Renal cortex interstitium (tissue), 11 donors: ENCODE measurements at regions not wholly inside any gene's neighbourhood (a gene's known extent, or its start where the extent isn't known, plus 50 kb on each side); places are given as distances from the start of the nearest gene placed in this dataset.
"Not testable (repeated sequence)": the region's sequence is repeated elsewhere in the genome, so short reads cannot be mapped to it uniquely, and the experiment has no call there.

Experiments
- DNase-seq, 11 donors: peaks; one replicate each; pipeline ENCODE4 v3.0.0-alpha.2; 2013; ENCODE audit warnings: low read depth in 9 of 11, low spot score in 4 of 11; ENCODE audit errors: extremely low read depth in 1 of 11

DNA sequence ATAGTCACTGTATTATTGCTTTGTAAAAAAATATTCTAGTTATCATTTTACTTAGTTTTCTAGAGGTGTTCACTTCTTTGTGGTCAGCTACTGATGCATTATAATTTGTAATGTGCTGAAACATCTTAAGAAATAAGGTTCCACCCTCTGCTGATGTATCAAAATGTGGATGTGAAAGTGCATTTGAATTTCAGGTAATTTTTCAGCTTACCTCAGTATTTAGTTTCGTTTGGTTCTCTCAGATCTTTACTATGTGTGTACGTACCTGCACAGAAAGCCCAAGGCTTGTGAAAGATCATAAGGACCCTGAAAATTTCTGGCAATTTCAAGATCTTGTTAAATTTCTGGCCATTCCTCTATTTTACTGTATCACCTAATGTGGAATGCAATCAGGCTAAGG, 542.3 kb upstream of the TPK1 start:
- DNase-seq = no peak

DNA sequence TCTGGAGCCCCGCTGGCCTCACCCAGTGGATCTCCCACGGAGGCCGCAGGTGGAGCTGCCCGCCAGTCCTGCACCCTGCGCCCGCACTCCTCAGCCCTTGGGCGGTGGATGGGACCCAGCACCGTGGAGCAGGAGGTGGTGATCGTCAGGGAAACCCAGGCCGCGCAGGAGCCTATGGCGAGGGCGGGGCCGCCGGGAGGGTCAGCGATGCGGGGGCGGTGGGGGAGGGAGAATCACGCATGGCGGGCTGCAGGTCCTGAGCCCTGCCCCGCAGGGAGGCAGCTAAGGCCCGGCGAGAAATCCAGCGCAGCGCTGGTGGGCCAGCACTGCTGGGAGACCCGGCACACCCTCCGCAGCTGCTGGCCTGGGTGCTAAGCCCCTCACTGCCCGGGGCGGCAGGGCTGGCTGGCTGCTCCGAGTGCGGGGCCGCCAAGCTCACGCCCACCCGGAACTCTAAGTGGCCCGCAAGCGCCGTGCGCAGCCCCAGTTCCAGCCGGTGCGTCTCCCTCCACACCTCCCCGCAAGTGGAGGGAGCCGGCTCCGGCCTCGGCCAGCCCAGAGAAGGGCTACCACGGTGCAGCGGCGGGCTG, 524.8 kb upstream of the TPK1 start:
- DNase-seq = no peak

DNA sequence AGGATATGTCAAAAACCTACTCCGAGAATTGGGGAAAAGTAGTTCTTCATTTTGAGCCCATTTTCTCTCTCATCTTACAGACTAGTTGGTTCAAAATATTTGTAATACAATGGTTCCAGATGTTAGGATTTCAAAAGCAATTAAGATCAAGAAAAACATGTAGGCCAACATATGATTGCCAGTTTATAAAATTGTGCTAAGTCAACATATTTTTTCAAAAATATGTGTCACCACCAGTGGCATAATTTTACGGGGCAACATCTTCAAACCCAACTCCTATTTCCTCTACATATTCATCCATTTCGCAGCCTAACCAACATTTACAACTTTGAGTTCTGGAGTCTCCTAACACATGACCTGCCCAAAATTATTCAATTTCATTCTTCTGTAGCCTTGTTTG, 514.5 kb upstream of the TPK1 start:
- DNase-seq = no peak

DNA sequence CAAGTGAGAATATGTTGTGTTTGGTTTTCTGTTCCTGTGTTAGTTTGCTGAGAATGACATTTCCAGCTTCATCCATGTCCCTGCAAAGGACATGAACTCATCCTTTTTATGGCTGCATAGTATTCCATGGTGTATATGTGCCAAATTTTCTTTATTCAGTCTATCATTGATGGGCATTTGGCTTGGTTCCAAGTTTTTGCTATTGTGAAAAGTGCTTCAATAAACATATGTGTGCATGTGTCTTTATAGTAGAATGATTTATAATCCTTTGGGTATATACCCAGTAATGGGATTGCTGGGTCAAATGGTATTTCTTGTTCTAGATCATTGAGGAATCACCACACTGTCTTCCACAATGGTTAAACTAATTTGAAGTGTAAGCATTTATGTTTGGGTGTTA, 513.6 kb upstream of the TPK1 start:
- DNase-seq = not testable (repeated sequence)

DNA sequence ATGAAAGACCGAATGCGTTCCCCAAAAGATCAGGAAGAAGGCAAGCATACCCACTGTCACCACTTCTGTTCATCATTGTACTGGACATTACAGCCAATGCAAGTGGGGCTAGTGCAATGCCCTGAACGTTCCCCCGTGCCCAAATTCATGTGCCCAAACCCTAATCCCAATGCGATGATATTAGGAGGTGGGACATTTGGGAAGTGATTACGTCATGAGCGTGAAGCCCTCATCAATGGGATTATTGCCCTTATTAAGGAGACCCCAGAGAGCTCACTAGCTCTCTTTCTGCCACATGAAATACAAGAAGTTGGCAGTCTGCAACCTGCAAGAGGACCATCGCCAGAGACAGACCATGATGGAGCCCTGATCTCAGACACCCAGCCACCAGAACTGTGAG, 511.4 kb upstream of the TPK1 start:
- DNase-seq = no peak

DNA sequence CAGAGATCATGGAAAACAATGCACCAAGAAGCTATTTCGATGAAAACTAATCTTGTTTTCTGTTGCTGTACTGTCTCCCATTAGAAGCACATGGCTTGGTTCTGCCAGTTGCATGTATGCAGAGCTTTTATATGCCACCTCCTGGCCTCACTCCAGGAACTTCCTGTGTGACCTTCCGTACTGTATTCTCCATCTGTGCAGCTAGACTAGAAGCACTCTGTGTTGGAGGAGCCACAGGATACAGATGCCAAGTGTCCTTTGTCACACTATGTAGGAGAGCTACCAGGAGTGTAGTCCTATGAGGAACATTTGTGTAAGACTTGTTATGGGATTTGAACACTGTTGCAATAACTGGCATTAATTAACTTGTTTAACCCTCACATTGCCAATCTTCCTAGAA, 503.5 kb upstream of the TPK1 start:
- DNase-seq = no peak

DNA sequence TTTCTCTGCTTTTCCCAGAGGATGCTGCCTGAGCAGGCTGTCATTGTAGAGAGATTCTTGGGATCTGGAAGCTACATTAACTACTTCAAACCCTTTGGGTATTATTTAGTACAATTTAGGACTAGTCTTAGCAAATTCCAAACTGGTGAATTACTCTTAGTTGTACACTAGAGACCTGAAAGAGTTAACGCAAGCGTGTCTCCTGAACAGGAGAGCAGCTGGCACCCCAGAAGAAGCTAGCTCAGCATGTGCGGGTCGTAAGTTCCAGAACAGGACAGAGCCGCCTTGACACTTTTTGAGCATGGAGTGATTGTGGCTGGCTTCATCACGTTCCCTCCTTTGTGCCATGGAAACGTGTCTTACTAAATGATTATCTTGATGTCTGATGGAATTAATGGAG, 495.7 kb upstream of the TPK1 start:
- no peak for DNase-seq

DNA sequence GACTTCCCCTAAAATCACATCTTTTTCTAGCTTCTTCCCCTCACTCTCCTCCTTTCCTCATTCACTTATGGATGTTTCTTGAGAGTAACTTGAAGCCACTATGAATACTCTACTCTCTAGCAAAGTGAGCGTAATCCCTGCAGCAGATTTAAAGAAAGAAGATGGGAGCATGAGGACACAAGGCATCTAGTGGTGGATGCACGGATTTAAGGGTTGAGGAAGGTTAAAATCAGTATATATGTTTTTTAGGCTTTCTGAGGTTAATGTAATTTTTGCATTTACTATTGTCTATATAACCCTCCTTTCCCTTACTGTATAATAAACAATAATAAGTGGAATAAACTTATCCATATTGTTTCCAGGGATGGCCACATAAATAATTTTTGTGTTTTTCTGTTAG, 495.2 kb upstream of the TPK1 start:
- no peak for DNase-seq

DNA sequence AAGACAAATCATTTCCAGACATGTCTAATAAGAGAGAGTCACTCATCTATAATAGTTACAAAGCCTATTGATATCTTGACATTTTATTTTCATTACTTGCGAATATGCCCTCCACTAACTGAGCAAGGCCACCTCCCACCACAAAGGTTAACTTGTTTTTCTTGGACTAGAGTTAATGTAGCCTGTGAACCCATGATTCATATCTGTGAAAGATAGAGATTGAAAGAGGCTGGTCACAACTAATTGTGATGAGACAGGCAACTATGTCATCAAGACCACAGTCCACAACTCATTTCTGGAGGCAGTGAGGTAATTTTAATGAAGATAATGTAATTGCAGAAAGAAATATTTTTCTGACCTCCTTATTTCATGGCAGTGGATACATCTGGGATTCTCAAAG, 491.8 kb upstream of the TPK1 start:
- no peak for DNase-seq

DNA sequence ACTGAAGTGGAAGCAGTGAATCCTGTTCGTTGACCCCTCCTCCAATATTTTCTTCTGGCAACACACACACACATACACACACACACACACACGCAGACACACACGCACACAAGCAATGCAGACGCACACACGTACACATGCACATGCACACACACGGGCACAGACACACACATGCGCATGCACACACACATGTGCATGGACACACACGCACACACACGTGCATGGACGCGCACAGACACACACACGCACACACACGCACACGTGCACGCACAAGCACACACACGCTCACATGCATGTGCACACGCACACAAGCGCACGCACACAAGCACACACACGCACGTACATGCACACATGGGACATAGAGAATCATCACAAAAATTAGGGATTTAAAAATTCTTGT, 488.2 kb upstream of the TPK1 start:
- DNase-seq = no peak

DNA sequence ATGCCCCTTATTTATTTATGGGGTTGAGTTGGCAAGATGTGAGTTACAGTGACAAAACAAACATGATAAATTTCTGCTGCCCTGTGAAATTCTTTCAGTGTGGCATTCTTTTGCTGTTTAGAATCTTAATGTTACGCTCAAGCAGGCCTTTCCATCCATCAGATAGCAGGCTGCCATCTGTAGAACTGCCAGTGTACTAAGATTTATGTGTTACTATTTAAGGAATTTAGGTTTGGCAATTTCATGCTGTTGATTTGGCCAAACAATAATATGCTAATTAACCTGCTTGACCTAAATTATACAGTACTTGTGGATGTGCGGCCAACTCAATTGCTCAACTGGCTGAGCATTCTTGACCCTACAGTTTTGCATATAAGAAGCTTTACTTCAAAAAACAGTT, 477.7 kb upstream of the TPK1 start:
- DNase-seq = peak in 3 of 11 donors; percentile 21 to 31 (median 26)

DNA sequence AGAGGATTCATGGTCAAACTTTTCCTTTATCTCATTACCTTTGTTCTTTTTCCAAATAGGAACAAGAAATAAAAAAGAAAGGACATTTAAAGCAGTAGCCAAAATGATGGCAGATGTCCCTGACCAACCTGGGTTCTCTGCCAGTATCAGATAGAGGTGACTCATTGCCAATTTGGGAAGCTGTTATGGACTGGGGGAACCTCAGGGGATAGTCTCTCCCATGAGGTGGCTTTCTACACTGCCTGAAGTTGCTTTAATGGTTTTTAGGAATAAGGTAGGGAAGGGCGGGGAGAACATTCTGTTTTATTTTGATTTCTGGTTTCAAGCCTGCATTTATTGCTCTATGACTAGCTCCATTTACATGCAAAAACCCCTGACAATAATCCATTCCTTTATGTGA, 457.9 kb upstream of the TPK1 start:
- DNase-seq = no peak

DNA sequence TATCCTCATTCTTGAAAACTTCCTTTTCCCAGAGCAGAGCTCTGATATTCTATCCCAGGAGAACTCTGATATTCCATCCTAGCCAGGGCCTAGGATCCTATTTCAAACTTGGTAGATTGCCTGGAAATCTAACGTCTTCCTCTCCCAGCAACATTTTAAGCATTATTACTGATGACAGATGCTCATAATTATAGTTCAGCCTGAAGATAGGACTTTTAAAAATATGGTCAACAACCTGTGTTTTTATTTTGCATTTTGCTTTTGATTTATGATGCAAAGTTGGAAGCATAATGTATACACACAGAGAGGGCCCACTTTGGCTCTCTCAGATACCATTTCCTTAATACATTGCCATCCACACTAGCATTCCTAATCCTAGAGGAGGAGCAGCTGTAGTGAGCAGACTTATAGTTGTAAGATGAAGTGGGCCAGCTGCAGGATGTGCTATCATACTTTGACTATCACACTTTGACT, 457.4 kb upstream of the TPK1 start:
- peak in 4 of 11 donors; percentile 5 to 26 (median 15) for DNase-seq

DNA sequence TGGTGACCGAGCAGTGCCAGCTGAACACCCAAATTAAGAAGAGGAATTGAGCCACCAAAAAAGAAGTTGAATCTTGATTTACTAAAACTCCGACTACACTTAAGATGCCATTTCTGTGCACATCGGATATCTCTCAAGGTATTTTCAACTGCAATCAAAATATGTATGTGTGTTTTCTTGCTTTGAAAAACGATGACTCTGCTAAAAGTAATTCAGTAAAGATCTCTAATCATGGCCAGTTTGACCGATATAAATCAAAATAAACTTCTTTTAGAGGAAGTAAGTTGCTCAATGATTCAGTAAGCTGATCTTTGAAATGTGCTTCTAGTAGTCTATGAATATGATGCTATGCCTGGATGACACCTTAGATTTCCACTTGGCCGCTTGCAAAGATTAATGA, 453.5 kb upstream of the TPK1 start:
- DNase-seq = no peak

DNA sequence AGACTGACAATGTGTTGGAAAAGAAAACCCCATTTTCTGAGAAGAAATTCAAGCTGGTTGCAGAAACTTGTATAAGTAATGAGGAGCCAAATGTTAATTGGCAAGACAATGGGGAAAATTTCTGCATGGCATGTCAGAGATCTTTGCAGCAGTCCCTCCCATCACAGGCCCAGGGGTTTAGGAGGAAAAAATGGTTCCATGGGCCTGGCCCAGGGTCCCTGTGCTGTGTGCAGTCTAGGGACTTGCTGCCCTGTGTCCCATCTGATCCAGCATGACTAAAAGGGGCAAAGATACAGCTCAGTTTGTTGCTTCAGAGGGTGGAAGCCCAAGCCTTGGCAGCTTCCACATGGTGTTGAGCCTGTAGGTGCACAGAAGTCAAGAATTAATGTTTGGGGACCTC, 440.3 kb upstream of the TPK1 start:
- DNase-seq = no peak

DNA sequence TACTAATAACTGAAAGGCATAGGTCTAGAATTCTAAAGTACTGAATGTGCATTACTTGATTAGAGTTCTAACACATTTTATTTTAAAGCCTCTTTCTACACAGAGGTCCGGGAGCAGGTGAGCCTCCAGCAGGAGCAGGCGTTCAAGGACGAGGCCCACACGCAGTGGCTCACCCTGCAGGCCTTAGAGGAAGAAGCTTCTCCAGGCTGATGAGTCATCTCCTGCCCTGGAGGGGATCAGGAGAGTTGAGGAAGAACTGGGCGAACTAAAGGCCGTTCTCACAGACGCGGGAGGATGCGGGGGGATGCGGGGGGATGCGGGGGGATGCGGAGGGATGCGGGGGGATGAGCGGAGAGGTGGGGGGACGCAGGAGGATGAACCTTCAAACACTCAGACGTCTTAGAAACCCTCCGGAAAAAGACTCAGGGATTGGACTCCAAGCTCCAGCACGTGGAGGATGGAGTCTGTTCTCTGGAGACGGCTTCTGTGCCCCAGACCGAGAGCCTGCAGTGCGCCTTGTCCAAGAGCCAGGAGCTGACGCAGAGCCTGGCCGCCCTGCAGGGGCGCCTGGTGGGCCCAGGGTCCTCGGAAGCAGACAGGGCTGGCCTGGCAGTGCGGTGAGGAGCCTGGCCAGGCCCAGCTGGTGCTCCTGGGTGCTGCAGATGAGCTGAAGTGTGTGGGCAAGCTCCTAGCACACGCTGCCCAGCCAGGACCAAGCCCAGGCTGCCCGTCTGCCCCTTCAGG, 433.7 kb upstream of the TPK1 start:
- DNase-seq = no peak

DNA sequence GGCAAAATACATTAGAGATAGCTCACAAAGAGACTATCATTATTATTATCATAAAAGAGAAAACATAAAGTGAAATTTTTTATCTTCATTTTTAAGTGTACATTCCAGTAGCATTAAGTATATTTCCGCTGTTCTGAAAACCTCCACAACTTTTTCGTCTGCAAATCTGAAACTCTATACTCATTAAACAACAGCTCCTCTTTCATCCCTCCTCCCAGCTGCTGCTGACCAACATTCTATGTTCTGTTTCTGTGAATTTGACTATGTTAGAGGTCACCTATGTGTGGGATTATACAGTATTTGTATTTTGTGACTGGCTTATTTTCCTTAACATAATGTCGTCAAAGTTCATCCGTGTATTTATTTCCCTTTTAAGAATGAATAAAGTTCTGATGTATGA, 429.3 kb upstream of the TPK1 start:
- DNase-seq = no peak

DNA sequence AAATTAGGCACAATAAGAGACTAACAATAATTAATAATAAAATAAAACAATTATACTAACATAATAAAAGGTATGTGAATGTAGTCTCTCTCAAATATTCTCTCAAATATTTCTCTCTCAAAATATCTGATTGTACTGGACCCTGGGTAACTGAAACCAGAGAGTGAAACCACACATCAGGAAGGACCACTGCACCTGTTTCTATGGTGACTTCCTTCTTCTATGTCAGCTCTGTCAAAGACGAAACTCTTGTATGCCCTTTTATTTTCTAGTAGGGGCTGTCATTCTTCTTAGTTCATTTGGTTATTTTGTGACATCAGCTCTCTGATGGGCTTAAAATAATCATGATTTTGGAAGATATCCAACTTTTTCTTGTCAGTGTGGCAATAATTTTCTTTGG, 428.0 kb upstream of the TPK1 start:
- no peak for DNase-seq

DNA sequence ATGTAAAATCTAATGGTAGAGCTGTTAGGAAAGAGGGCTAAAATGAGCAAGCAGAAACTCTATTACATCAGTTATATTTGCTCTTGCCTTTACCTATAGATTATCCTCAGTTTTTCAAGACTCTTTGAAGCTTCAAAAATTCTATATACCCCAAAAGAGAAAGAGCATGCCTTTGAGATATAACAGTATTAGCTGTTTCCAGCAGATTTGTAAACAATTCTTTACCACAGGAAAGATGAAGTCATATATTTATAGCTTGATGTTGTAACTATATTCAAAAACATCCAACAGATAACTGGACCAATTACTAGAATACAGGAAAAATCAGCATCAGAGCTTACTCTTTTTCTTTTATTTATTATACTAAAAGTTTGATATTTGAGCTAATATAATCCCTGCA, 416.2 kb upstream of the TPK1 start:
- DNase-seq = no peak

DNA sequence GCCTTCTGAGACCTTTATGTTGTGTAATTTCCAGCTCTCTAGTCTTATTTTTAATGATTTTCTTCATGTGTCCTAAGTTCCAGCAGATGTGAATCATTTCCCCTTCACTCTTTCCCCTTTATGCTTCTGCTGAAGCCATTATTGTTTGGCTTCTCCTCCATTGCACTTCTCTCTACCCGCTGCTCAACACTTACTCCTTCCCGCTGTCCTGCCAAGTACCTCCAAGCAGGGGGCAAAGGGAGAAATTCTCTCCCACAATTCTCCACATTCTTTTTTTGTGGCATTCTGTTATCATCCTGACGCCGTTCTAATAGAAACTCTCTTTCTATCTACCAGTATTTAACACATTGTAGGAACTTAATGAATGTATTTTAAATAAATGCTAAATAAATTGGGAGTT, 388.9 kb upstream of the TPK1 start:
- DNase-seq = no peak

DNA sequence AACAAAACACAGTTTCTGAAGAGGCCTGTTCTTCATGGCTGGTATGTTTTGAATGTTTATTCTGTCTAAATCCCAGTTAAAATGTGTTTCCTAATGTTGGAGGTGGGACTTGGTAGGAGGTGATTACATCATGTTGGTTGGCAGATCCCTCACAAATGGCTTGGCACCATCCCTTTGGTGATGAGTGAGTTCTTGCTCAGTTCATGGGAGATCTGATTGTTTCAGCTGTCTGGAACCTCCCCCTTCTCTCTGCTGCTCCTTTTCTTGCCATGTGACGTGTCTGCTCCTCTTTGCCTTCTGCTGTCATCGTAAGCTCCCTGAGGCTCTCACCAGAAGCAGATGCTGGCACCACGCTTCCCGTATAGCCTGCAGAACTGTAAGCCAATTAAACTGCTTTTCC, 383.6 kb upstream of the TPK1 start:
- DNase-seq = no peak
